Smooth muscle cell (in vitro differentiated cells): ENCODE measurements at regions not wholly inside any gene's neighbourhood (a gene's known extent, or its start where the extent isn't known, plus 50 kb on each side); places are given as distances from the start of the nearest gene placed in this dataset.

ENCODE experiments used
- DNase-seq: peaks from one replicate; lab custom pipeline; 2025; ENCODE audit not compliant: unreplicated experiment; lab: John Stamatoyannopoulos, UW
- H2AFZ ChIP-seq: fragments of 200-600 bp; sonication (generic); 2 replicates; pipeline ENCODE4 v1.6.0; 2016; ENCODE audit warnings: antibody characterized with exemption, low read depth, mild to moderate bottlenecking
- H3F3A ChIP-seq: fragments of 200-600 bp; sonication (generic); 2 replicates; pipeline ENCODE4 v1.6.0; 2017; ENCODE audit warnings: antibody characterized with exemption, low read depth
- H3K27ac ChIP-seq: fragments of 200-600 bp; sonication (generic); 2 replicates; pipeline ENCODE4 v1.5.1; 2016; ENCODE audit warnings: low read depth, mild to moderate bottlenecking
- H3K27me3 ChIP-seq: fragments of 200-600 bp; sonication (generic); 2 replicates; pipeline ENCODE4 v1.6.1; 2016; ENCODE audit warnings: low read depth, mild to moderate bottlenecking
- H3K36me3 ChIP-seq: fragments of 200-600 bp; sonication (generic); 2 replicates; pipeline ENCODE4 v1.5.1; 2016; ENCODE audit warnings: low read depth
- H3K4me1 ChIP-seq: fragments of 200-600 bp; sonication (generic); 2 replicates; pipeline ENCODE4 v1.5.1; 2016; ENCODE audit warnings: low read depth
- H3K4me2 ChIP-seq: fragments of 200-600 bp; sonication (generic); 2 replicates; pipeline ENCODE4 v1.6.0; 2016; ENCODE audit warnings: mild to moderate bottlenecking
- H3K4me3 ChIP-seq: fragments of 200-600 bp; sonication (generic); 2 replicates; pipeline ENCODE4 v1.5.1; 2016; ENCODE audit warnings: mild to moderate bottlenecking
- H3K79me2 ChIP-seq: fragments of 200-600 bp; sonication (generic); 2 replicates; pipeline ENCODE4 v1.6.0; 2016; ENCODE audit warnings: low read depth, mild to moderate bottlenecking
- H3K9ac ChIP-seq: fragments of 200-600 bp; sonication (generic); 2 replicates; pipeline ENCODE4 v1.6.0; 2016; ENCODE audit warnings: low read depth
- H3K9me3 ChIP-seq: fragments of 200-600 bp; sonication (generic); replicated peaks from 2 replicates; pipeline ENCODE4 v1.5.1; 2016; ENCODE audit warnings: low read depth
- H4K20me1 ChIP-seq: fragments of 200-600 bp; sonication (generic); 2 replicates; pipeline ENCODE4 v1.6.0; 2016; ENCODE audit warnings: low read depth
- WGBS: methylation state at CpG from one replicate; pipeline ENCODE4 v1.1.7; 2016; ENCODE audit warnings: low lambda C conversion rate; 5-methylcytosine and 5-hydroxymethylcytosine counted together
- TF ChIP-seq, protein P1 (sequence below): fragments of 200-600 bp; sonication (generic); IDR thresholded peaks from 2 replicates; pipeline ENCODE4 v1.5.1; 2017; ENCODE audit warnings: borderline replicate concordance, mild to moderate bottlenecking, antibody characterized with exemption; ENCODE audit not compliant: insufficient read depth, poor library complexity, severe bottlenecking

DNA sequence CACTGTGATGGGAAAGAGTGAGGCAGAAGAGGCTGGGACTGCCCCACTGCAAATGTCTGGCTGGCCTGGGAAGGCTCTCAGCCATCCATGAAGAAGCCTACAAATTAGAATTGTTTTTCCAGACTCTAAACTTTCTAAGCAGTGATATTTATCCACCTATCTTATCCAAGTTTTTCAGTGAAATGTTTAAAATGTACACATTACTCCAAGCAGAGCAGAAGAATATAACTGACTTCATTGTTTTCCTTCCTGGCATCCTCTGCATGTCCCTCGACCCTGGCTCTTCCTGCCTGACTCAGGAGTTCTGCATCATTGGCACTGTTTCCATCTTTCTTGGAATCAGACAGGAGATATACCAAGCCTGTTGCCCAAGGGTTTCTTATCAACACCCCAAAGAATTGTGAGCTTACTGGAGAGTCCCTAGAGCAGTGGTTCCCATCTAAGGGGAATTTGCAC, 401.5 kb upstream of the PROK2 start:
- WGBS: 43% methylated on average over 1 of the region's 1 CpG
- Histone ChIP-seq H4K20me1 (no peaks in the 10 kb centered on the region), H3K27me3 (no peaks in the 10 kb centered on the region), H3F3A (peaks cover 6% of the 10 kb centered on the region), H3K9ac (peak overlapping the region; percentile 44), H3K4me1 (no peaks in the 10 kb centered on the region), H3K27ac (peak overlapping the region; percentile 73), H3K79me2 (no peaks in the 10 kb centered on the region), H3K36me3 (no peaks in the 10 kb centered on the region), H3K9me3 (no peaks in the 10 kb centered on the region), H3K4me3 (no peak overlapping the region), H3K4me2 (peak overlapping the region; percentile 13), H2AFZ (no peak overlapping the region)
- TF ChIP-seq, protein P1, sequence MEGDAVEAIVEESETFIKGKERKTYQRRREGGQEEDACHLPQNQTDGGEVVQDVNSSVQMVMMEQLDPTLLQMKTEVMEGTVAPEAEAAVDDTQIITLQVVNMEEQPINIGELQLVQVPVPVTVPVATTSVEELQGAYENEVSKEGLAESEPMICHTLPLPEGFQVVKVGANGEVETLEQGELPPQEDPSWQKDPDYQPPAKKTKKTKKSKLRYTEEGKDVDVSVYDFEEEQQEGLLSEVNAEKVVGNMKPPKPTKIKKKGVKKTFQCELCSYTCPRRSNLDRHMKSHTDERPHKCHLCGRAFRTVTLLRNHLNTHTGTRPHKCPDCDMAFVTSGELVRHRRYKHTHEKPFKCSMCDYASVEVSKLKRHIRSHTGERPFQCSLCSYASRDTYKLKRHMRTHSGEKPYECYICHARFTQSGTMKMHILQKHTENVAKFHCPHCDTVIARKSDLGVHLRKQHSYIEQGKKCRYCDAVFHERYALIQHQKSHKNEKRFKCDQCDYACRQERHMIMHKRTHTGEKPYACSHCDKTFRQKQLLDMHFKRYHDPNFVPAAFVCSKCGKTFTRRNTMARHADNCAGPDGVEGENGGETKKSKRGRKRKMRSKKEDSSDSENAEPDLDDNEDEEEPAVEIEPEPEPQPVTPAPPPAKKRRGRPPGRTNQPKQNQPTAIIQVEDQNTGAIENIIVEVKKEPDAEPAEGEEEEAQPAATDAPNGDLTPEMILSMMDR: no peak
- DNase-seq: no peak

DNA sequence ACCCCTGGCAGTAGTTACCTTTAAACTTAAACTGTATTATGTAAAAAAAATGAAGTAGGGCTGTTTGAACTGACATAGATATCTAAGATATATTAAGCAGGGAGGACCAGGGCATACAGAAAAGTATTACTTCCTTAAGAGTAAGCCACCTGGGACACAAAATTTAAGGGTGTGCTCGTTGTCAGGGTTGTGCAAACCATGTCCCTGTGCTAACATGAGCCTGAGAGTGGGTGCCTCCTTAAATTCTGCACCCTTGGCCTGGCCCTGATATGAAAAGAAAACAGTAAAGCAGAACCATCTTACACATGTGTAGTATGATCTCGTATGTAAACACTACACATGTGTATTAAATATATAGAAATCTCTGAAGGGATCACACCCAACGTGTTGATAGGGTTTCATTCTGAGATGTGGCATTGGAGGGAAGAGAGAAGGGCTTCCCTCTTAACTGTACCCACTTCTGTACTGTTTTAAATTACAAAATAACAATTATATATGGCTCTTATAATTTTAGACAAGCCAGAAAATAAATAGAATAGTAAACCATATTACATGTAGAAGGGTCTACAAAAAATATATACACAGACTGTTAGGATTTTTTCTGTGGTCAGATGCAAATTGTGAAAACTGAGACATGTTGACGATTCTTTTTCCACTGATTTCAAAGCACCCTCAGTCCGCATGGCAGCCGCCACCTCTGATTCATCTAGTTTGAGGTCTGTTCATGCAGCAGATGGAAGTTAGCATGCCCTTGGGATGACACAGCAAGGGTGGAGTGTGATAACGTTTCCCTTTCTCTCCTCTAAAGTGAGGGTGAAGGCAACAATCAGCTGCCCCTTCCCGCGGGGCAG, 400.8 kb upstream of the PROK2 start:
- Histone ChIP-seq H4K20me1 (no peaks in the 10 kb centered on the region), H3K9me3 (no peaks in the 10 kb centered on the region), H3K36me3 (no peaks in the 10 kb centered on the region), H3K4me1 (no peaks in the 10 kb centered on the region), H3K4me3 (no peak overlapping the region), H3F3A (peaks cover 6% of the 10 kb centered on the region), H3K27me3 (no peaks in the 10 kb centered on the region), H2AFZ (no peak overlapping the region), H3K9ac (peak overlapping the region; percentile 2), H3K79me2 (no peaks in the 10 kb centered on the region), H3K4me2 (peak overlapping the region; percentile 13), H3K27ac (peak overlapping the region; percentile 73)
- WGBS: 32% methylated on average over 9 of the region's 9 CpGs
- TF ChIP-seq, protein P1: no peak
- no peak for DNase-seq

DNA sequence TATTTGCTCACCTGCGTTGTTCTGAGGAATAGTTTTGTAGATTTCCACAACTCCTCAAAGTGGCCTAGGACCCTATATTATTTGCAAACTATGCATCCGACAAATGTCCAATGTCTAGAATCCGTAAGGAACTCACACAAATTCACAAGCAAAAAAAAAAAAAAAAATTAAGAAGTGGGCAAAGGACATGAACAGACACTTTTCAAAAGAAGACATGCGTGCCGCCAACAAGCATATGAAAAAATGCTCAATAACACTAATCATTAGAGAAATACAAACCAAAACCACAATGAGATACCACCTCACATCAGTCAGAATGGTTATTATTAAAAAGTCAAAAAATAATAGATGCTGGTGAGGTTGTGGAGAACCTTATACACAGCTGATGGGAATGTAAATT, 398.5 kb upstream of the PROK2 start:
- Histone ChIP-seq H3K36me3 (no peaks in the 10 kb centered on the region), H3K9ac (no peak overlapping the region), H3K4me1 (no peaks in the 10 kb centered on the region), H3K27me3 (no peaks in the 10 kb centered on the region), H3F3A (peaks cover 6% of the 10 kb centered on the region), H3K4me3 (no peak overlapping the region), H2AFZ (no peak overlapping the region), H3K79me2 (no peaks in the 10 kb centered on the region), H3K9me3 (no peaks in the 10 kb centered on the region), H3K27ac (no peak overlapping the region), H3K4me2 (no peak overlapping the region), H4K20me1 (no peaks in the 10 kb centered on the region)
- DNase-seq: no peak
- 97% methylated on average over 5 of the region's 5 CpGs for WGBS
- TF ChIP-seq, protein P1: no peak

DNA sequence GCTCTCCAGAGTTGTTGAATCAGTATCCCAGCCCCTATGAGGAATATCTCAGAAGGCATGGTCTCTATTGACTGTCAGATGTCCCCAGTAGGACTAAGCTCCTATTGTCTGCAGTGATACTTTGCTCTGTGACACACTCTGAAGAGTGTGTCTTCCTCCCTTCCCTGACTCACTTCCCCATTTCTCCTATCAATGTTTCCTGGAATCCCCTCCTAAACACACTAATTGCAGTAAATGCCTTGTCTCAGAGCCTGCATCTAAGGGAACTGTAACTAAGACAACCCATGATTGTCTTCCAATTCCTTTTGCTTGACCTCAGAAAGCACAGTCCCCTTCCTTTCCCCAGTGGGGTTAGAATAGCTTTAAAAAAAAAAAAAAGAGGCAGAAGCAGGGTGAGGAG, 397.3 kb upstream of the PROK2 start:
- TF ChIP-seq, protein P1: no peak
- Histone ChIP-seq H3K9ac (no peak overlapping the region), H3K4me1 (no peaks in the 10 kb centered on the region), H3K27me3 (no peaks in the 10 kb centered on the region), H3K27ac (no peak overlapping the region), H3F3A (peaks cover 6% of the 10 kb centered on the region), H3K9me3 (no peaks in the 10 kb centered on the region), H4K20me1 (no peaks in the 10 kb centered on the region), H2AFZ (no peak overlapping the region), H3K36me3 (no peaks in the 10 kb centered on the region), H3K4me3 (no peak overlapping the region), H3K4me2 (no peak overlapping the region), H3K79me2 (no peaks in the 10 kb centered on the region)
- DNase-seq: no peak
